GM13977 (cell line): ENCODE measurements at regions not wholly inside any gene's neighbourhood (a gene's known extent, or its start where the extent isn't known, plus 50 kb on each side); places are given as distances from the start of the nearest gene placed in this dataset.

Experiments
- DNase-seq: peaks from one replicate; pipeline ENCODE4 v3.0.0; 2012; ENCODE audit warnings: low spot score
- in situ Hi-C: fragments of 300-500 bp; cut with MboI; formaldehyde crosslinking; loops from one replicate; pipeline ENCODE4 v1.12.0; 2022; ENCODE audit warnings: low sequenced_read_pairs, low pct_unique_long_range_greater_than_20kb, mixed read lengths, inconsistent platforms; ENCODE audit not compliant: unreplicated experiment
- TF ChIP-seq, protein P1 (sequence below): IDR thresholded peaks from 2 replicates; pipeline ENCODE4 v1.5.1; 2012; ENCODE audit warnings: mild to moderate bottlenecking, control low read depth; ENCODE audit not compliant: insufficient read depth; ENCODE audit errors: extremely low read depth, missing control alignments

DNA sequence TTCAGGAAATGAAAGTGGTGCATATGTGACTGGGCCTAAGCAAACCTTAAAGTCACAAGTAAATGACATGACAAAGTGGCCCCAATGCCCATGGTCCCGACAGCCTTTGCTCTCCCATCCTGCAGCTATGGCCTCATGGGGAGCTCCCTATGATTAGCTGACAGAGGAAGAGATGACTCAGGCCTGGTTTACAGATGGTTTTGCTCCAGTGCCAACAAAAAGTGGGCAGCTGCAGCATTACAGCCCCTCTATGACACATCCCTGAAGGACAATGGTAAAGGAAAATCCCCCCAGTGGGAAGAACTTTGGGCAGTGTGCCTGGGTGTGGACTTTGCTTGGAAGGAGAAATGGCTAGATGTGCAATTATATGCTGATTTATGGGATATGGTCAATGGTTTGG, 105.1 kb upstream of the ADCY1 start:
- TF ChIP-seq, protein P1, sequence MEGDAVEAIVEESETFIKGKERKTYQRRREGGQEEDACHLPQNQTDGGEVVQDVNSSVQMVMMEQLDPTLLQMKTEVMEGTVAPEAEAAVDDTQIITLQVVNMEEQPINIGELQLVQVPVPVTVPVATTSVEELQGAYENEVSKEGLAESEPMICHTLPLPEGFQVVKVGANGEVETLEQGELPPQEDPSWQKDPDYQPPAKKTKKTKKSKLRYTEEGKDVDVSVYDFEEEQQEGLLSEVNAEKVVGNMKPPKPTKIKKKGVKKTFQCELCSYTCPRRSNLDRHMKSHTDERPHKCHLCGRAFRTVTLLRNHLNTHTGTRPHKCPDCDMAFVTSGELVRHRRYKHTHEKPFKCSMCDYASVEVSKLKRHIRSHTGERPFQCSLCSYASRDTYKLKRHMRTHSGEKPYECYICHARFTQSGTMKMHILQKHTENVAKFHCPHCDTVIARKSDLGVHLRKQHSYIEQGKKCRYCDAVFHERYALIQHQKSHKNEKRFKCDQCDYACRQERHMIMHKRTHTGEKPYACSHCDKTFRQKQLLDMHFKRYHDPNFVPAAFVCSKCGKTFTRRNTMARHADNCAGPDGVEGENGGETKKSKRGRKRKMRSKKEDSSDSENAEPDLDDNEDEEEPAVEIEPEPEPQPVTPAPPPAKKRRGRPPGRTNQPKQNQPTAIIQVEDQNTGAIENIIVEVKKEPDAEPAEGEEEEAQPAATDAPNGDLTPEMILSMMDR, result no peak
- DNase-seq, result no peak
- in situ Hi-C loops, result no loop called here

DNA sequence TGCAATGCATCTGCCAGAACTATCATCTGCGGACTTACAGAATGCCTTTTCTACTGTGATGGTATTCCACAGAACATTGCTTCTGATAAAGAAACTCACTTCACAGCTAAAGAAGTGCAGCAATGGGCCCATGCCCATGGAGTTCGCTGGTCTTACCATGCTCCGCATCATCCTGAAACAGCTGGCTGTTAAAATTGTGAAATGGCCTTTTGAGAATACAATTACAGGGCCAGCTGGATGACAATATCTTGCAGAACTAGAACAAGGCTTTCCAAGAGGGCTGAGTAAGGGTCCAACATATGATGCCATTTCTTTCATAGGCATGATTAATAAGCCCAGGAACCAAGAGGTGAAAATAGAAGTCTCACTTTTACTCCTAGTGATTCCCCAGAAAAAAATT, 104.1 kb upstream of the ADCY1 start:
- no peak for DNase-seq
- TF ChIP-seq, protein P1, result no peak
- in situ Hi-C loops, result no loop called here

DNA sequence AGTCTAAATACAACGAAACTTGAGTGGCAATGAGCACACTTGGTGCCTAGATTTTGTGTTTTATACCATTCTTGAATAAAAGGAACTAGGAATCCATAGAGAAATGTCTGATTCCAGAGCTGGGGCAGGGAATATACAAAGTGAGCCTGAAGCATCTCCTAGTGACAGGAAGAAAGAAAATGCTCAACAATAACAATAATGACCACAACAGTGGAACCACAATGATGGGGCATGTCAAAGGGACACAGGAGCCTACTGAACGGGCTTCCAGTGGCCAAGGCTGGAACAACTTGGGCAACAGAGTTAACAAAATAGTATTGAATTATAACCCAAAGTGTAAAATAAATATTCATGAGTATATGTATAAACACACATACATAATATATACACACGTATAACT, 94.4 kb upstream of the ADCY1 start:
- in situ Hi-C loops, result no loop called here
- no peak for DNase-seq
- TF ChIP-seq, protein P1, result no peak

DNA sequence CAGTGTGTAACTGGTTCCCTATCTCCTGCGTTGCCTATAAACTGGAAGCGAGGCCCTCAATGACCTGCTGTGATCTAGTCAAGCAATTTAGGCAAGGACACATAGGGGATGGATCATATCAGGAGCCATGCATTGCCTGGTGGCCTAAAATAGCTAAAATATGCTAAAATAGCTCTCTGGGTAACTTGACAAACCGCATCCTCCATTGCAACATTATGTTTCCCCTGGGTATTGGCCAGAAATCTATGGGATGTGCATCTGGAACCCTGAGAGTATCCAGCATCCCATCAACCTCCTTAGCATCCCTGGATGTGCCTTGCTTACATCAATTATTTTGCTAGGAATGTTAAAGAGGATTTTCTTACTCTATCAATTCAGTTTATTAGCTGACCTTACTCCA, 91.7 kb upstream of the ADCY1 start:
- no peak for DNase-seq
- in situ Hi-C loops, result no loop called here
- TF ChIP-seq, protein P1, result no peak

DNA sequence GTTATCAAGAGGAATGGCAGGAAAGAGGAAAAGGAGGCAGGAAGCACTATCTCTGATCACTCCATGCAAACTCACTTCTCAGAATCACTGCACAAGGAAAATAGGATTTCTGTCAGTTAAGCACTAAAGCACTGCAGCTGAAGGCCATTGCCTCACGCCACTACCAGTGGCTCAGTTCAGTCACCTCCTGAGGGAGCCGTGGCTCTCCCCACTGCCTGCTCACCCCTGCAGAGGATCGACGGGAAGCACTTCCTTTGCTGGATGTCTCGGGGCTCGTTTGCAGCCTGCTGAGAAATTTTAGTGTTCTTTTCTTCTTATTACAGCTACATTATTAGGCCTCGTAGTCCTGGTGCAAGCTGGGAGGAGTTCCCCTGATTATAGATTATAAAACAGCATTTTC, 90.1 kb upstream of the ADCY1 start:
- no peak for DNase-seq
- TF ChIP-seq, protein P1, result no peak
- in situ Hi-C loops, result no loop called here

DNA sequence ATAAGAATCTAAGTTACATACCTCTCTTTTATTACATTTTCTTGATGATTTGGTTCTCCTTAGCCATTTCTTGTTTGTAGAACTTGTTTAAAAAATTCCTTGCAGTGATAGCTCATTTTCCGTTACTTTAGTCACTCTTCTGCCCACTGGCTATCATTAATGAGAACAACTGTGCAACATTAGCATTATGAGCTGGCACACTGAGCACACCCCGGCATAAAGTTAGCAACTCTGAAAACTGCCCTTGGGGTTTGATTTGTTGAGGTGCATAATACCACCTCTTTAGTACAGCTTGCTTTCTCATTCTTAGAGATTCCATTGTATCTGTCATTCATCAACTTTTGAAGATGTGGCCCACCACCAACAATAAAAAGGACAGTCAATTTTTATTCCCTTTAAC, 87.6 kb upstream of the ADCY1 start:
- in situ Hi-C loops, result no loop called here
- TF ChIP-seq, protein P1, result no peak
- no peak for DNase-seq

DNA sequence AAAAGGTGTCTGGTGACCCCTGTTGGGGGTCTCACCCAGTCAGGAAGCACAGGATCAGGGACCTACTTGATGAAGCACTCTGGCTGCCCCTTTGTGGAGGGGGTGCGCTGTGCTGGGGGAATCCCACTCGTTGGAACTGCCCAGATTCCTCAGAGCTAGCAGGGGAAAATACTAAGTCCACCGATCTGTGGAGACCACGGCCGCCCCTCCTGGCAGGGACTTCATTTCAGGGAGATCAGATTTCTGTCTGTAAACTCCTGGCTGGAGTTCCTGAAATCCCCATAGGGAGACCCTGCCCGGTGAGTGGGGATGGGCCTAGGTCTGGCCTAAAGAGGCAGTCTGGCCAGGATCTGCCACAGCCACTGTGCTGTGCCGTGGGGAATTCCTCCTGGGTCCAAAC, 79.3 kb upstream of the ADCY1 start:
- in situ Hi-C loops, result no loop called here
- no peak for DNase-seq
- TF ChIP-seq, protein P1, result no peak
